Panc1 (cell line): ENCODE measurements at regions not wholly inside any gene's neighbourhood (a gene's known extent, or its start where the extent isn't known, plus 50 kb on each side); places are given as distances from the start of the nearest gene placed in this dataset.

ENCODE experiments used
- POLR2AphosphoS5 ChIP-seq: IDR thresholded peaks from 2 replicates; pipeline ENCODE4 v1.6.1; 2012; ENCODE audit warnings: mild to moderate bottlenecking, low read depth, low read length, moderate library complexity
- REST ChIP-seq, 2 experiments: IDR thresholded peaks; 2 replicates each; pipeline ENCODE4 v1.6.1; 2011 to 2012; ENCODE audit warnings: low read depth in 2 of 2, control low read depth in 1 of 2, low read length in 1 of 2, mild to moderate bottlenecking in 1 of 2, moderate library complexity in 1 of 2; ENCODE audit not compliant: insufficient read depth in 1 of 2
- SIN3A ChIP-seq: IDR thresholded peaks from 2 replicates; pipeline ENCODE4 v1.6.1; 2012; ENCODE audit warnings: low read depth, mild to moderate bottlenecking, low read length, moderate library complexity, borderline replicate concordance; ENCODE audit not compliant: insufficient read depth
- TF ChIP-seq, protein P1 (sequence below): fragments of 450-650 bp; IDR thresholded peaks from 2 replicates; pipeline ENCODE4 v1.5.1; 2017; ENCODE audit warnings: mild to moderate bottlenecking

GRCh38 chr10:83083831-83084230, 1055.5 kb upstream of the GHITM start:
- TF ChIP-seq SIN3A (no peak), REST (IDR thresholded peaks at IDR 0.05; ENCODE audit: insufficient read depth in 1 of 2, low read depth in 2 of 2, low read length in 1 of 2) (no peak), POLR2AphosphoS5 (no peak)
- TF ChIP-seq, protein P1, sequence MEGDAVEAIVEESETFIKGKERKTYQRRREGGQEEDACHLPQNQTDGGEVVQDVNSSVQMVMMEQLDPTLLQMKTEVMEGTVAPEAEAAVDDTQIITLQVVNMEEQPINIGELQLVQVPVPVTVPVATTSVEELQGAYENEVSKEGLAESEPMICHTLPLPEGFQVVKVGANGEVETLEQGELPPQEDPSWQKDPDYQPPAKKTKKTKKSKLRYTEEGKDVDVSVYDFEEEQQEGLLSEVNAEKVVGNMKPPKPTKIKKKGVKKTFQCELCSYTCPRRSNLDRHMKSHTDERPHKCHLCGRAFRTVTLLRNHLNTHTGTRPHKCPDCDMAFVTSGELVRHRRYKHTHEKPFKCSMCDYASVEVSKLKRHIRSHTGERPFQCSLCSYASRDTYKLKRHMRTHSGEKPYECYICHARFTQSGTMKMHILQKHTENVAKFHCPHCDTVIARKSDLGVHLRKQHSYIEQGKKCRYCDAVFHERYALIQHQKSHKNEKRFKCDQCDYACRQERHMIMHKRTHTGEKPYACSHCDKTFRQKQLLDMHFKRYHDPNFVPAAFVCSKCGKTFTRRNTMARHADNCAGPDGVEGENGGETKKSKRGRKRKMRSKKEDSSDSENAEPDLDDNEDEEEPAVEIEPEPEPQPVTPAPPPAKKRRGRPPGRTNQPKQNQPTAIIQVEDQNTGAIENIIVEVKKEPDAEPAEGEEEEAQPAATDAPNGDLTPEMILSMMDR: no peak
